ENCODE measurements at regions not wholly inside any gene's neighbourhood (a gene's known extent, or its start where the extent isn't known, plus 50 kb on each side); places are given as distances from the start of the nearest gene placed in this dataset.

GRCh38 chr13:109644069-109644750 is 142.2 kb downstream of the IRS2 start:
- TF ChIP-seq CTCF (IDR thresholded peaks at IDR 0.05; ENCODE audit: insufficient read depth, low read depth, low read length) (no peak), EZH2 (IDR thresholded peaks at IDR 0.05; ENCODE audit: insufficient read depth, low read length) (no peak)
